OCI-LY1 (cell line): ENCODE measurements at regions not wholly inside any gene's neighbourhood (a gene's known extent, or its start where the extent isn't known, plus 50 kb on each side); places are given as distances from the start of the nearest gene placed in this dataset.

Experiments
- H2AFZ ChIP-seq: fragments of 200-600 bp; sonication (generic), shearing (Covaris generic); 2 replicates; pipeline ENCODE4 v1.6.0; 2014; ENCODE audit warnings: antibody characterized with exemption, mild to moderate bottlenecking, low read length
- H3F3A ChIP-seq: fragments of 200-600 bp; sonication (generic), shearing (Covaris generic); 2 replicates; pipeline ENCODE4 v1.6.0; 2014; ENCODE audit warnings: mild to moderate bottlenecking, antibody characterized with exemption, low read length, moderate library complexity; ENCODE audit not compliant: insufficient read depth
- H3K27ac ChIP-seq: fragments of 200-600 bp; sonication (generic); 2 replicates; pipeline ENCODE4 v1.5.1; 2014; ENCODE audit warnings: low read length, mixed run types, mild to moderate bottlenecking, low read depth; ENCODE audit not compliant: poor library complexity, severe bottlenecking
- H3K27me3 ChIP-seq: fragments of 200-600 bp; sonication (generic); 2 replicates; pipeline ENCODE4 v1.6.0; 2014; ENCODE audit warnings: antibody characterized with exemption, mild to moderate bottlenecking, low read length, moderate library complexity; ENCODE audit not compliant: insufficient read depth
- H3K36me3 ChIP-seq: fragments of 200-600 bp; sonication (generic); 2 replicates; pipeline ENCODE4 v1.6.1; 2014; ENCODE audit warnings: mild to moderate bottlenecking, antibody characterized with exemption, low read length, moderate library complexity, mixed read lengths; ENCODE audit not compliant: insufficient read depth
- H3K4me1 ChIP-seq: fragments of 200-600 bp; sonication (generic); 2 replicates; pipeline ENCODE4 v1.5.1; 2014; ENCODE audit warnings: mild to moderate bottlenecking, low read length, moderate library complexity; ENCODE audit not compliant: insufficient read depth, severe bottlenecking
- H3K4me2 ChIP-seq: fragments of 200-600 bp; sonication (generic), shearing (Covaris generic); 2 replicates; pipeline ENCODE4 v1.6.1; 2014; ENCODE audit warnings: low read length
- H3K4me3 ChIP-seq: fragments of 200-600 bp; sonication (generic); 2 replicates; pipeline ENCODE4 v1.5.1; 2014; ENCODE audit warnings: low read length, low read depth, mild to moderate bottlenecking, mixed read lengths; ENCODE audit not compliant: poor library complexity, severe bottlenecking
- H3K79me2 ChIP-seq: fragments of 200-600 bp; shearing (Covaris generic); 2 replicates; pipeline ENCODE4 v1.6.1; 2016; ENCODE audit warnings: mixed run types, low read length, mixed read lengths; ENCODE audit not compliant: insufficient read depth
- H3K9ac ChIP-seq: fragments of 200-600 bp; sonication (generic), shearing (Covaris generic); 2 replicates; pipeline ENCODE4 v1.6.1; 2014; ENCODE audit warnings: mild to moderate bottlenecking, low read length, mixed read lengths
- H3K9me2 ChIP-seq: fragments of 200-600 bp; sonication (generic), shearing (Covaris generic); 2 replicates; pipeline ENCODE4 v1.6.1; 2014; ENCODE audit warnings: low read depth, mild to moderate bottlenecking, low read length, mixed read lengths
- H3K9me3 ChIP-seq: fragments of 200-600 bp; shearing (Covaris generic); 2 replicates; pipeline ENCODE4 v1.6.1; 2014; ENCODE audit warnings: low read length, mixed read lengths
- H4K20me1 ChIP-seq: fragments of 200-600 bp; sonication (generic), shearing (Covaris generic); 2 replicates; pipeline ENCODE4 v1.6.0; 2016; ENCODE audit warnings: mild to moderate bottlenecking, low read length; ENCODE audit not compliant: insufficient read depth
- CTCF ChIP-seq: fragments of 200-600 bp; sonication (generic), shearing (Covaris generic); IDR thresholded peaks from 2 replicates; pipeline ENCODE4 v1.5.1; 2017; ENCODE audit warnings: mild to moderate bottlenecking, antibody characterized with exemption, low read length, moderate library complexity, mixed read lengths
- EZH2 ChIP-seq: fragments of 200-600 bp; sonication (generic), shearing (Covaris generic); IDR thresholded peaks from 2 replicates; pipeline ENCODE4 v1.8.0; 2017; ENCODE audit warnings: borderline replicate concordance, mixed run types, mild to moderate bottlenecking, antibody characterized with exemption, low read length, moderate library complexity, mixed read lengths

- Histone ChIP-seq H4K20me1 (no peaks in the 10 kb centered on the region), H3K9me2 (no peaks in the 10 kb centered on the region), H3K4me1 (no peaks in the 10 kb centered on the region), H3K79me2 (no peaks in the 10 kb centered on the region), H3K27ac (no peak overlapping the region), H3K9me3 (no peaks in the 10 kb centered on the region), H3F3A (no peaks in the 10 kb centered on the region), H3K9ac (no peak overlapping the region), H3K27me3 (no peaks in the 10 kb centered on the region), H3K4me3 (no peak overlapping the region), H2AFZ (no peak overlapping the region), H3K4me2 (no peak overlapping the region), H3K36me3 (no peaks in the 10 kb centered on the region)
- TF ChIP-seq EZH2 (no peak), CTCF (no peak)
These were observed 171.5 kb upstream of the IRS2 start for GRCh38 chr13:109957875-109958274.

GRCh38 chr13:109955598-109955997 lies 169.2 kb upstream of the IRS2 start:
- H3K4me2 ChIP-seq: no peak overlapping the region
- TF ChIP-seq CTCF: no peak
- no peak for TF ChIP-seq EZH2

GRCh38 chr13:109954441-109954840 lies 168.1 kb upstream of the IRS2 start:
- H2AFZ ChIP-seq: no peak overlapping the region
- H3K27ac ChIP-seq: no peak overlapping the region
- H3K9me2 ChIP-seq: no peaks in the 10 kb centered on the region
- H3K4me1 ChIP-seq: no peaks in the 10 kb centered on the region
- no peaks in the 10 kb centered on the region for H3K9me3 ChIP-seq
- TF ChIP-seq CTCF (no peak), EZH2 (no peak)
- H3F3A ChIP-seq: no peaks in the 10 kb centered on the region
- H3K27me3 ChIP-seq: no peaks in the 10 kb centered on the region
- H3K4me2 ChIP-seq: no peak overlapping the region
- no peaks in the 10 kb centered on the region for H3K36me3 ChIP-seq
- no peaks in the 10 kb centered on the region for H4K20me1 ChIP-seq
- no peak overlapping the region for H3K4me3 ChIP-seq
- H3K79me2 ChIP-seq: no peaks in the 10 kb centered on the region
- H3K9ac ChIP-seq: no peak overlapping the region

More at GRCh38 chr13:109955598-109955997, 169.2 kb upstream of the IRS2 start:
- H3F3A ChIP-seq: no peaks in the 10 kb centered on the region
- no peak overlapping the region for H3K4me3 ChIP-seq
- no peak overlapping the region for H3K27ac ChIP-seq
- H2AFZ ChIP-seq: no peak overlapping the region
- H3K27me3 ChIP-seq: no peaks in the 10 kb centered on the region
- no peaks in the 10 kb centered on the region for H3K36me3 ChIP-seq
- no peaks in the 10 kb centered on the region for H3K9me2 ChIP-seq
- H3K9me3 ChIP-seq: no peaks in the 10 kb centered on the region
- H3K4me1 ChIP-seq: no peaks in the 10 kb centered on the region
- no peaks in the 10 kb centered on the region for H4K20me1 ChIP-seq
- H3K79me2 ChIP-seq: no peaks in the 10 kb centered on the region
- H3K9ac ChIP-seq: no peak overlapping the region
